ENCODE measurements at regions not wholly inside any gene's neighbourhood (a gene's known extent, or its start where the extent isn't known, plus 50 kb on each side); places are given as distances from the start of the nearest gene placed in this dataset.
A peak's percentile ranks its signal among the peaks of the same experiment; 100 is the strongest.
"Not testable (repeated sequence)": the region's sequence is repeated elsewhere in the genome, so short reads cannot be mapped to it uniquely, and the experiment has no call there.

DNA sequence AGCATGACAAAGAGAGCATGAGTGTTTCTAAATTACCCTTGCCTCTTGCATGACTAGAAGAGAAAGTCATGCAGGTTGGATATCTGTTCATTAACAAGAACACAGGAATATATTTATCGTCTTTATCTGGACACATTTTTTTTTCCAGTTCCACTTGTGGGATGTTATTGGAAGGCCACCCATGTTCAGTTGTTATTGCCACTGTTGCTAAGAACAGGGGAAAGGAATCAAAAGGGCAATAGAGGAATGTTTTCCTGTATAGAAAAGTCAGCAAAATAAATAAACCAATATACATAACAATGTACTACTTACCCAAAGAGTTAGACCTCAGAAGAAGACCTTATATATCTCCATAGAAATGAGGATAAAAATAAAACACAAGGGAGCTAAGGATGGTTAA, 270.1 kb downstream of the QDPR start:
- no peaks in the 10 kb centered on the region for H3K36me3 ChIP-seq
- intact Hi-C loops (cut with DNase I): no loop called here
- no peak for ATAC-seq
- no peak overlapping the region for H3K4me3 ChIP-seq
- no peaks in the 10 kb centered on the region for H3K4me1 ChIP-seq
- H3K27ac ChIP-seq: no peak overlapping the region
- DNase-seq: no peak
- TF ChIP-seq, protein P1, sequence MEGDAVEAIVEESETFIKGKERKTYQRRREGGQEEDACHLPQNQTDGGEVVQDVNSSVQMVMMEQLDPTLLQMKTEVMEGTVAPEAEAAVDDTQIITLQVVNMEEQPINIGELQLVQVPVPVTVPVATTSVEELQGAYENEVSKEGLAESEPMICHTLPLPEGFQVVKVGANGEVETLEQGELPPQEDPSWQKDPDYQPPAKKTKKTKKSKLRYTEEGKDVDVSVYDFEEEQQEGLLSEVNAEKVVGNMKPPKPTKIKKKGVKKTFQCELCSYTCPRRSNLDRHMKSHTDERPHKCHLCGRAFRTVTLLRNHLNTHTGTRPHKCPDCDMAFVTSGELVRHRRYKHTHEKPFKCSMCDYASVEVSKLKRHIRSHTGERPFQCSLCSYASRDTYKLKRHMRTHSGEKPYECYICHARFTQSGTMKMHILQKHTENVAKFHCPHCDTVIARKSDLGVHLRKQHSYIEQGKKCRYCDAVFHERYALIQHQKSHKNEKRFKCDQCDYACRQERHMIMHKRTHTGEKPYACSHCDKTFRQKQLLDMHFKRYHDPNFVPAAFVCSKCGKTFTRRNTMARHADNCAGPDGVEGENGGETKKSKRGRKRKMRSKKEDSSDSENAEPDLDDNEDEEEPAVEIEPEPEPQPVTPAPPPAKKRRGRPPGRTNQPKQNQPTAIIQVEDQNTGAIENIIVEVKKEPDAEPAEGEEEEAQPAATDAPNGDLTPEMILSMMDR (IDR thresholded peaks at IDR 0.05): no peak
- no peaks in the 10 kb centered on the region for H3K27me3 ChIP-seq
- H3K9me3 ChIP-seq: no peaks in the 10 kb centered on the region

DNA sequence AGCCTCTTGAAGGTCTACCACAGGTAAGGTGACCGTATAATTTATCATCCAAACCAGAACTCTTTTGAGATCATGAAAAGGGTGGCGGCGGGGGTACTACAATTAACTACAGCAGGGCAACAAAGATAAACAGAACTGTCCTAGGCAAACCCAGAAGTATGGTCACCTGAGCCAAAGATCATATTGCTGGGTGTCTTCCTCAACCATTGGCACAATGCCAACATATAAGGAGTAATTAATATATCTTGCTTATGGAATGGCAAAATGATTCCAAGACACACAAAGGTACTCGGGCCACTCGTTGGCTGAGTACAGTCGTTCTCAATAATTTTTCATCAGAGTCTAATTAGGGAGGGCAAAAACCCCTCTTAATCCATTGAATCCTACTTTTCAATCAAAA, 273.3 kb downstream of the QDPR start:
- intact Hi-C loops (cut with DNase I): no loop called here
- DNase-seq: no peak
- no peak overlapping the region for H3K27ac ChIP-seq
- no peak overlapping the region for H3K4me3 ChIP-seq
- H3K27me3 ChIP-seq: no peaks in the 10 kb centered on the region
- TF ChIP-seq, protein P1 (IDR thresholded peaks at IDR 0.05): no peak
- H3K9me3 ChIP-seq: no peaks in the 10 kb centered on the region
- no peak for ATAC-seq
- H3K4me1 ChIP-seq: no peaks in the 10 kb centered on the region
- H3K36me3 ChIP-seq: no peaks in the 10 kb centered on the region

GRCh38 chr4:17236686-17237085, 275.2 kb downstream of the QDPR start:
- intact Hi-C loops (cut with DNase I): no loop called here
- no peak for ATAC-seq

DNA sequence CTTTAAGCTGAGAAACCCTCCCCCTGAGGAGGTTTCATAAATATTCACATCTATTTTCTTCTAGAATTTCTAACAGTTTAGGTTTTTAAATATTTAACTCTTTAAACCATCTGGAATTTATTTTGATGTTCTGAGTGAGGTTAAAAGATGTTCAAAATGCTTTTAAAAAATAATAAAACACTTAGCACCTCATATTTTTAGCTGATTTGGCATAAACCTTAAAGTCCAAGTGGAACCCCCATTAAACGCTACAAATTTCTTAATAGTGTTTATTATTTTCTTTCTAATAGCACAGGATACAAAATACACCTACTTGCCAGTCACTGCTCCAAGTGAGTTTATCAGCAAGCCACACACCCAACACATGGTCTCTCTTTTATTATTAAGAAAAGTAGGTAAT, 277.2 kb downstream of the QDPR start:
- ATAC-seq: no peak
- no peaks in the 10 kb centered on the region for H3K27me3 ChIP-seq
- H3K9me3 ChIP-seq: no peaks in the 10 kb centered on the region
- H3K36me3 ChIP-seq: no peaks in the 10 kb centered on the region
- TF ChIP-seq, protein P1 (IDR thresholded peaks at IDR 0.05): no peak
- no peak overlapping the region for H3K27ac ChIP-seq
- H3K4me1 ChIP-seq: peaks cover 6% of the 10 kb centered on the region
- no peak for DNase-seq
- H3K4me3 ChIP-seq: no peak overlapping the region
- intact Hi-C loops (cut with DNase I): no loop called here

More at GRCh38 chr4:17236686-17237085, 275.2 kb downstream of the QDPR start:
- TF ChIP-seq, protein P1 (IDR thresholded peaks at IDR 0.05): no peak
- no peak for DNase-seq
- Histone ChIP-seq H3K9me3 (no peaks in the 10 kb centered on the region), H3K27ac (no peak overlapping the region), H3K27me3 (no peaks in the 10 kb centered on the region), H3K4me1 (peaks cover 6% of the 10 kb centered on the region), H3K4me3 (no peak overlapping the region), H3K36me3 (no peaks in the 10 kb centered on the region)

- intact Hi-C loops (cut with DNase I): no loop called here
- no peaks in the 10 kb centered on the region for H3K36me3 ChIP-seq
- peaks cover 6% of the 10 kb centered on the region for H3K4me1 ChIP-seq
- H3K27me3 ChIP-seq: no peaks in the 10 kb centered on the region
- H3K4me3 ChIP-seq: no peak overlapping the region
- no peak overlapping the region for H3K27ac ChIP-seq
- no peaks in the 10 kb centered on the region for H3K9me3 ChIP-seq
- DNase-seq: no peak
- peak; percentile 62 for ATAC-seq
- TF ChIP-seq, protein P1 (IDR thresholded peaks at IDR 0.05): no peak
These were observed 279.2 kb downstream of the QDPR start for GRCh38 chr4:17232566-17233253.

GRCh38 chr4:17231880-17232475, 279.9 kb downstream of the QDPR start:
- intact Hi-C loops (cut with DNase I); H3K4me1 ChIP-seq; H3K4me3 ChIP-seq; H3K27ac ChIP-seq; H3K9me3 ChIP-seq; H3K36me3 ChIP-seq; H3K27me3 ChIP-seq; ATAC-seq; DNase-seq: not testable (repeated sequence)

Measured in upper lobe of right lung (tissue), 1 donor.